ENCODE measurements at regions not wholly inside any gene's neighbourhood (a gene's known extent, or its start where the extent isn't known, plus 50 kb on each side); places are given as distances from the start of the nearest gene placed in this dataset.

GRCh38 chr6:108778421-108779186 is 69.6 kb upstream of the ARMC2 start:
- DNase-seq (ENCODE audit: low spot score) = no peak

- peak; percentile 33 for DNase-seq (ENCODE audit: low spot score)
Measured at GRCh38 chr6:108779536-108780275, 68.5 kb upstream of the ARMC2 start.

- DNase-seq (ENCODE audit: low spot score) = no peak
Measured at GRCh38 chr6:108780784-108781183, 67.4 kb upstream of the ARMC2 start.

- no peak for DNase-seq (ENCODE audit: low spot score)
Measured at GRCh38 chr6:108781419-108782100, 66.7 kb upstream of the ARMC2 start.

DNA sequence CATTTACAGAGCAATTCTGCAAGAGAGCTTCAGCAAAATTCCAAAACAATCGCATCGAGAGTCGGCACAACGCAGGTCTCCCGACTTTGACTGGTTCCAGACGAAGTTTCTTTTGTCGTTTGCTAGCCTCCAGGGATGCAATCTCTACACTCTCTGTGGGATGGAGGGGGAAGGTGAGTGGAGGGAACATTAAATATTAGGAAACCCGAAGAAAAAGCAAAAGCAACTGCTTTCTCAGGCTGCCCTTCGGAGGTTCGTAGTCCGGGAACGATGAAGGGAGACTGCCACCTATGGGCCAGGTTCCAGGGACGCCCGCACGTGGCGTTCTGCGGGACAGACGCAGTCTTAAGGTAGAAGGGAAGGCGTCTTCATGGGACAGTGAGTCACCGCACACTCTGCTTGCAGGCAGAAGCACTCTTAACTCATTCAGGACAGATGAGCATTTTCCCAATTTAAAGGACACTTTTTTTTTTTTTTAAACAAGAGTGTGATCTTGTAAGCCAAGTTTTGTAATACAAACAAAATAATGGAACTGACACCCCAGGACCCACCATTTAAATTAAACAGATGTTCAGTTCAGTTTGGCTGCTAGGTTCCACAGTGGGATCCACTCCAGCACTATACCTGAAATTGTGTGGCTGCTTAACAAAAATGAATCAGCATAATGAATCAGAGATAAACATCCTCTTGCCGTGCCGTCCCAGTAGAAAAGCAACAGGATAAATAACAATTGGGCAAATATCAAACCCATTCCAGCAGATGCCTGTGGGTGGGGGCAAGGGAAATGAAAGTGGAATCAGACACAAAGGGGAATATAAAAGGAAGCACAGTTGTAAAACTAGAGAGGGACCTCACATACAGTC is 65.8 kb upstream of the ARMC2 start:
- peak; percentile 84 for DNase-seq (ENCODE audit: low spot score)

GRCh38 chr6:108785653-108786052 is 62.6 kb upstream of the ARMC2 start:
- no peak for DNase-seq (ENCODE audit: low spot score)

- no peak for DNase-seq (ENCODE audit: low spot score)
Measured at GRCh38 chr6:108788416-108788815, 59.8 kb upstream of the ARMC2 start.

DNA sequence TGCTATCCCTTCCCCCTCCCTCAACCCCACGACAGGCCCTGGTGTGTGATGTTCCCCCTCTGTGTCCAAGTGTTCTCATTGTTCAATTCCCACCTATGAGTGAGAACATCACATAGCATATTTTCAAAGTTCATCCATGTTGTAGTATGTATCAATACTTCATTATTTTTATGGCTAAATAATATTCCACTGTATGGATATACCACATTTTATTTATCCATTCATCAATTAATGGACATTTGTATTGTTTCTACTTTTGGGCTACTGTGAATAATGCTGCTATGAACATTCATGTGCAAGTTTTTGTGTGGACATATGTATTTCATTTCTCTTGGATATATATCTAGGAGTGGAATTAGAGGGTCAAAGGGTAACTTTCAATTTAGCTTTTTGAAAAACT is 58.7 kb upstream of the ARMC2 start:
- no peak for DNase-seq (ENCODE audit: low spot score)

GRCh38 chr6:108791700-108792099 is 56.5 kb upstream of the ARMC2 start:
- DNase-seq (ENCODE audit: low spot score) = no peak

DNA sequence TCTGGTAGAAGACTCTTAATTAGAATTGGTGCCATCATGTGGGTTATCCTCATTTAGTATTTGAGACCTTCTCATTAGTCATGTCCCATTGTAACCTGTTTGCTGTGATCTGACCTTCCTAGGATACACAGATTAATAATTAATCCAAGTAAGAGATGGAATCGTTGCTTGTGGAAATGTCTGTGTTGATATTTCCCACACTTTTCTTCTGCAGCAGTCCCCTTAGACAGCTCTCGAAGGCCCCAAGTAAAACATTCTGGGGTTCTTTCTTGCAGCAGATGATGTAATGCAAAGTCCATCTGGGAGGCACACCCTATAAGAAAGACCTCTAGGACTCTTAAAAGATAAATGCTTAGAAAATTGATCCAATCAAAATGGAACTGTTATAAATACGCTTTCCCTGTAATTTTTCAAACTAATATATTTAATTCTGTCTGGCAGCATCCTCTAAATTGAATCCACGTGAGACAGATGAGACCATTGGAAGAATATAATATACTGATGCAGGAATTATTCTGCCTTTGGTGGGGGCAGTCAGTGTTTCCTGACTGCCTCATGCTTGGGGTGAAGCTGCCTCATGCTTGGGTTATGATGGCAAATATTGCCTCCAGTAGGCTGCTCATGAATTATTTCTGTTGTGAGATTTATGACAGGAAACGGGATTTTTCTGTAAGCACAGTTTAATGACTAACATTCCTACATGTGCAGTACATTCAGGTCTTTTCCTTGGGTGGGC is 54.5 kb upstream of the ARMC2 start:
- no peak for DNase-seq (ENCODE audit: low spot score)

GRCh38 chr6:108795122-108795521 is 53.1 kb upstream of the ARMC2 start:
- no peak for DNase-seq (ENCODE audit: low spot score)

- DNase-seq (ENCODE audit: low spot score) = no peak
Measured at GRCh38 chr6:108795814-108796213, 52.4 kb upstream of the ARMC2 start.

- DNase-seq (ENCODE audit: low spot score) = no peak
Measured at GRCh38 chr6:108796875-108797274, 51.3 kb upstream of the ARMC2 start.

GRCh38 chr6:108797951-108798669 is 50.1 kb upstream of the ARMC2 start:
- no peak for DNase-seq (ENCODE audit: low spot score)
